A549 (cell line): ENCODE measurements at regions not wholly inside any gene's neighbourhood (a gene's known extent, or its start where the extent isn't known, plus 50 kb on each side); places are given as distances from the start of the nearest gene placed in this dataset.

Experiments
- CHD2 ChIP-seq: fragments of 150-350 bp; IDR thresholded peaks from 2 replicates; pipeline ENCODE4 v1.6.1; 2014; ENCODE audit warnings: low read length; ENCODE audit not compliant: partially characterized antibody
- CTCF ChIP-seq: fragments of >200 bp; sonication (Bioruptor Twin); formaldehyde crosslinking; IDR thresholded peaks from 3 replicates; pipeline ENCODE4 v1.5.1; 2016
- EP300 ChIP-seq, 2 experiments: fragments of >200 bp; sonication (Bioruptor Twin); formaldehyde crosslinking; IDR thresholded peaks; 2 replicates in 1 of 2; 3 replicates in 1 of 2; pipeline ENCODE4 v1.6.1; 2016 to 2017
- JUNB ChIP-seq: fragments of >200 bp; sonication (Bioruptor Twin); formaldehyde crosslinking; IDR thresholded peaks from 2 replicates; pipeline ENCODE4 v1.6.1; 2016
- POLR2A ChIP-seq: IDR thresholded peaks from 2 replicates; pipeline ENCODE4 v1.6.1; 2012; ENCODE audit warnings: mild to moderate bottlenecking, low read length
- RAD21 ChIP-seq, 2 experiments: fragments of >200 bp in 1 of 2; sonication (Bioruptor Twin) in 1 of 2; formaldehyde crosslinking in 1 of 2; IDR thresholded peaks in 1 of 2; conservative IDR thresholded peaks in 1 of 2; 2 replicates in 1 of 2; 3 replicates in 1 of 2; pipeline ENCODE4 v1.6.1; 2012 to 2018; ENCODE audit warnings: inconsistent platforms in 1 of 2

GRCh38 chr10:63054889-63055611, 78.1 kb upstream of the NRBF2 start:
- no peak for TF ChIP-seq JUNB
- no peak for TF ChIP-seq RAD21 (conservative IDR thresholded peaks at IDR 0.05 in 1 of 2, IDR thresholded peaks at IDR 0.05 in 1 of 2)
- no peak for TF ChIP-seq CTCF
- no peak for TF ChIP-seq EP300 (IDR thresholded peaks at IDR 0.05)
- no peak for TF ChIP-seq POLR2A
- TF ChIP-seq CHD2 = no peak
